Hepatocyte (in vitro differentiated cells): ENCODE measurements at regions not wholly inside any gene's neighbourhood (a gene's known extent, or its start where the extent isn't known, plus 50 kb on each side); places are given as distances from the start of the nearest gene placed in this dataset.

ENCODE experiments used
- EZH2 ChIP-seq: fragments of 200-600 bp; sonication (generic); IDR thresholded peaks from 2 replicates; pipeline ENCODE4 v1.6.1; 2016; ENCODE audit warnings: antibody characterized with exemption, mild to moderate bottlenecking, borderline replicate concordance
- TF ChIP-seq, protein P1 (sequence below): fragments of 200-600 bp; sonication (generic); IDR thresholded peaks from 2 replicates; pipeline ENCODE4 v1.5.1; 2016; ENCODE audit warnings: antibody characterized with exemption, mild to moderate bottlenecking; ENCODE audit not compliant: poor library complexity

DNA sequence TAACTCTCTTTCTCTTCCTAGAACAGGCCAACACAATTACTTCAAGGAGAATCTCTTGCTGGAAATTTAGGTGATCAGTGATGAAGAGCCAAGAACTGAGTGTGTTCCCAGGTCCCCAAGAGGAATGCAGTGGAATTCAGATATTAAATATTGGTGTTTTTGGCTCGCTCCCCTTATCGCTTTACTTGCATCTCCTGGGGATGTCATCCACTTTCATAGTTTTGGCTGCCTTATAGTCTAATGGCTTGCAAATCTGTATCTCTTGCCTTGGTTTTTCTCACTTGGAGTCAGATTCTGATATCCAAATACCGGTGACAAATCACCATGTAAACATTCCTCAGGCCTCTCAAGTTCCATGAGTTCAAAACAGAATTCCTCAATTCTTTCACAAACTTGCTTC is 151.0 kb upstream of the C1orf87 start:
- TF ChIP-seq, protein P1, sequence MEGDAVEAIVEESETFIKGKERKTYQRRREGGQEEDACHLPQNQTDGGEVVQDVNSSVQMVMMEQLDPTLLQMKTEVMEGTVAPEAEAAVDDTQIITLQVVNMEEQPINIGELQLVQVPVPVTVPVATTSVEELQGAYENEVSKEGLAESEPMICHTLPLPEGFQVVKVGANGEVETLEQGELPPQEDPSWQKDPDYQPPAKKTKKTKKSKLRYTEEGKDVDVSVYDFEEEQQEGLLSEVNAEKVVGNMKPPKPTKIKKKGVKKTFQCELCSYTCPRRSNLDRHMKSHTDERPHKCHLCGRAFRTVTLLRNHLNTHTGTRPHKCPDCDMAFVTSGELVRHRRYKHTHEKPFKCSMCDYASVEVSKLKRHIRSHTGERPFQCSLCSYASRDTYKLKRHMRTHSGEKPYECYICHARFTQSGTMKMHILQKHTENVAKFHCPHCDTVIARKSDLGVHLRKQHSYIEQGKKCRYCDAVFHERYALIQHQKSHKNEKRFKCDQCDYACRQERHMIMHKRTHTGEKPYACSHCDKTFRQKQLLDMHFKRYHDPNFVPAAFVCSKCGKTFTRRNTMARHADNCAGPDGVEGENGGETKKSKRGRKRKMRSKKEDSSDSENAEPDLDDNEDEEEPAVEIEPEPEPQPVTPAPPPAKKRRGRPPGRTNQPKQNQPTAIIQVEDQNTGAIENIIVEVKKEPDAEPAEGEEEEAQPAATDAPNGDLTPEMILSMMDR = no peak
- no peak for TF ChIP-seq EZH2
